ENCODE measurements at regions not wholly inside any gene's neighbourhood (a gene's known extent, or its start where the extent isn't known, plus 50 kb on each side); places are given as distances from the start of the nearest gene placed in this dataset.

DNA sequence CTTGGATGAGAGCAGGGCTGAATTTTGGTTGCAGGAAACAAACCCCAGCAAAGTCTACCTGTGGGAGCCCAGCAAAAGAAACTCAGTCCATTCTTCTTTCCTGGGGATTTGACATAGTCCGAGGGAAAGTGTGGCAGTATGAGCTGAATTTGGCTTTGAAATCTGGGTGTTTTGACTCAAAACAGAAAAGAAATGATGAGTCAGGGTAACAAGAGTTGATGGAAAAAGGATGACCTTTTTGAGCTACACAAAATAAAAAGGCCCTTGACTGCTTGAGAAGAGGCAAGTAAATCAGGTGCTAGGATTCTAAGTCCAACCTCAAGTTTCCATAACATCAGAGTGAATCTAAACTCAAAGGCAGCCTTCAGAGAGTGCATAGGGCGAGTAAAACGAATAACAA is 163.3 kb upstream of the BMP2 start:
- no peak overlapping the region for H3K4me3 ChIP-seq (ENCODE audit: low read length)
- H3K4me2 ChIP-seq (ENCODE audit: low read length): no peak overlapping the region
- H3K9me3 ChIP-seq (ENCODE audit: low read length): no peaks in the 10 kb centered on the region
- no peaks in the 10 kb centered on the region for H3F3A ChIP-seq (ENCODE audit: insufficient read depth, low read length, poor library complexity, severe bottlenecking)
- H3K36me3 ChIP-seq (ENCODE audit: insufficient read depth, low read length): no peaks in the 10 kb centered on the region
- no peak overlapping the region for H3K9ac ChIP-seq (ENCODE audit: low read length)
- H4K20me1 ChIP-seq (ENCODE audit: insufficient read depth): no peaks in the 10 kb centered on the region
- H3K27me3 ChIP-seq (ENCODE audit: insufficient read depth, low read depth, low read length): no peaks in the 10 kb centered on the region
- H3K9me2 ChIP-seq (ENCODE audit: insufficient read depth, low read length): no peaks in the 10 kb centered on the region
- TF ChIP-seq, protein P1, sequence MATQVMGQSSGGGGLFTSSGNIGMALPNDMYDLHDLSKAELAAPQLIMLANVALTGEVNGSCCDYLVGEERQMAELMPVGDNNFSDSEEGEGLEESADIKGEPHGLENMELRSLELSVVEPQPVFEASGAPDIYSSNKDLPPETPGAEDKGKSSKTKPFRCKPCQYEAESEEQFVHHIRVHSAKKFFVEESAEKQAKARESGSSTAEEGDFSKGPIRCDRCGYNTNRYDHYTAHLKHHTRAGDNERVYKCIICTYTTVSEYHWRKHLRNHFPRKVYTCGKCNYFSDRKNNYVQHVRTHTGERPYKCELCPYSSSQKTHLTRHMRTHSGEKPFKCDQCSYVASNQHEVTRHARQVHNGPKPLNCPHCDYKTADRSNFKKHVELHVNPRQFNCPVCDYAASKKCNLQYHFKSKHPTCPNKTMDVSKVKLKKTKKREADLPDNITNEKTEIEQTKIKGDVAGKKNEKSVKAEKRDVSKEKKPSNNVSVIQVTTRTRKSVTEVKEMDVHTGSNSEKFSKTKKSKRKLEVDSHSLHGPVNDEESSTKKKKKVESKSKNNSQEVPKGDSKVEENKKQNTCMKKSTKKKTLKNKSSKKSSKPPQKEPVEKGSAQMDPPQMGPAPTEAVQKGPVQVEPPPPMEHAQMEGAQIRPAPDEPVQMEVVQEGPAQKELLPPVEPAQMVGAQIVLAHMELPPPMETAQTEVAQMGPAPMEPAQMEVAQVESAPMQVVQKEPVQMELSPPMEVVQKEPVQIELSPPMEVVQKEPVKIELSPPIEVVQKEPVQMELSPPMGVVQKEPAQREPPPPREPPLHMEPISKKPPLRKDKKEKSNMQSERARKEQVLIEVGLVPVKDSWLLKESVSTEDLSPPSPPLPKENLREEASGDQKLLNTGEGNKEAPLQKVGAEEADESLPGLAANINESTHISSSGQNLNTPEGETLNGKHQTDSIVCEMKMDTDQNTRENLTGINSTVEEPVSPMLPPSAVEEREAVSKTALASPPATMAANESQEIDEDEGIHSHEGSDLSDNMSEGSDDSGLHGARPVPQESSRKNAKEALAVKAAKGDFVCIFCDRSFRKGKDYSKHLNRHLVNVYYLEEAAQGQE (IDR thresholded peaks at IDR 0.05; ENCODE audit: borderline replicate concordance): no peak
- TF ChIP-seq RAD21 (conservative IDR thresholded peaks at IDR 0.05) (no peak), TAF1 (IDR thresholded peaks at IDR 0.05; ENCODE audit: low read depth) (no peak), SMC3 (conservative IDR thresholded peaks at IDR 0.05; ENCODE audit: poor library complexity) (no peak)
- no peak overlapping the region for H2AFZ ChIP-seq (ENCODE audit: low read depth, low read length)
- no peaks in the 10 kb centered on the region for H3K79me2 ChIP-seq (replicated peaks; ENCODE audit: insufficient read depth, low read length)
- H3K27ac ChIP-seq (ENCODE audit: low read length): no peak overlapping the region

DNA sequence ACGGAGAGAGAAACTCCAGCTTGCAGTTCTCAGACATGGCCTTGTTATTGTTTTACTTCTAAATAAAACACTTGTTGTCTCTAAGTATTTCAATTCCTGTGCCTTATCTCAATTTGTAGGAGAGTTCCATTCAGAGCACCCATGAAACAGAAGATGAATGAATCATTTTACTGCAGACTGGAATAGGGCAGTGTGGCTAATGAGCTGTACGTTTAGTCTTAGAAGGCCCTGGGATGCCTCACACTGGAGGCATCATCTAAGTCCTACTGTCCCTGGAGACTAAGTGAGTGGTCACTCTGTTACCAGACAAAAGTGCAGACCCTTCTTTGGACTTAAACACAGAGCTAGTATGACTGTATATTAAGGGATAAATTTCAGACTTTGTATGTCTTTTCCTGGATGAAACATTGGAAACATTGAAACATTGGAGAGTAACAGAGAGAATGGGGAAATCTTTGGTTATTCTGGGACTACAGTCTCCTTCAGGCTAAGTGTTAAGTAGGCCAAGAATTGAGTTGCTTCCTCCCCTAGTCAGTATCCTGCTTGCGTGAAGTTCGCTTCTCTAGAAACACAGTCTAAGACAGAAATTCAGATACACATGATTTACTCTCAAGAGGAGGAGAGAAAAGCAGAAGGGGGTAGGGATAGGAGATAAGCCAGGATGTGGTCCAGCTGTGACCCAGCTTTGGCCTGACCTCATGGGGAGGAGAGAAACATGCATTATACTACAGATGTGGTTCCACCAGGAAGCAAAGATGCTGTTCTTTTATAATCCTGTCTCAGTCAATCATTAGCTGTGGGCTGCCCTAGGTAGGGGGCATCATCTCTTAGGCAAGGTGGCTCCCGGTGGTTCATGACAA is 167.4 kb upstream of the BMP2 start:
- Histone ChIP-seq H3K27ac (ENCODE audit: low read length) (no peak overlapping the region), H3K27me3 (ENCODE audit: insufficient read depth, low read depth, low read length) (no peaks in the 10 kb centered on the region), H3K4me2 (ENCODE audit: low read length) (no peak overlapping the region), H3K79me2 (replicated peaks; ENCODE audit: insufficient read depth, low read length) (no peaks in the 10 kb centered on the region), H3K4me3 (ENCODE audit: low read length) (no peak overlapping the region), H3F3A (ENCODE audit: insufficient read depth, low read length, poor library complexity, severe bottlenecking) (no peaks in the 10 kb centered on the region), H2AFZ (ENCODE audit: low read depth, low read length) (no peak overlapping the region), H3K9ac (ENCODE audit: low read length) (no peak overlapping the region), H3K9me2 (ENCODE audit: insufficient read depth, low read length) (no peaks in the 10 kb centered on the region), H3K9me3 (ENCODE audit: low read length) (no peaks in the 10 kb centered on the region), H3K36me3 (ENCODE audit: insufficient read depth, low read length) (no peaks in the 10 kb centered on the region), H4K20me1 (ENCODE audit: insufficient read depth) (no peaks in the 10 kb centered on the region)
- TF ChIP-seq SMC3 (conservative IDR thresholded peaks at IDR 0.05; ENCODE audit: poor library complexity) (no peak), POLR2AphosphoS5 (IDR thresholded peaks at IDR 0.05) (no peak), EZH2 (IDR thresholded peaks at IDR 0.05; ENCODE audit: borderline replicate concordance, insufficient read depth, low read length, poor library complexity, severe bottlenecking) (no peak), RAD21 (conservative IDR thresholded peaks at IDR 0.05) (no peak), EP300 (conservative IDR thresholded peaks at IDR 0.05; ENCODE audit: poor library complexity, severe bottlenecking) (no peak), TAF1 (IDR thresholded peaks at IDR 0.05; ENCODE audit: low read depth) (no peak), MXI1 (conservative IDR thresholded peaks at IDR 0.05; ENCODE audit: poor library complexity, severe bottlenecking) (no peak)
- TF ChIP-seq, protein P1 (IDR thresholded peaks at IDR 0.05; ENCODE audit: borderline replicate concordance): no peak
- TF ChIP-seq, protein P2, sequence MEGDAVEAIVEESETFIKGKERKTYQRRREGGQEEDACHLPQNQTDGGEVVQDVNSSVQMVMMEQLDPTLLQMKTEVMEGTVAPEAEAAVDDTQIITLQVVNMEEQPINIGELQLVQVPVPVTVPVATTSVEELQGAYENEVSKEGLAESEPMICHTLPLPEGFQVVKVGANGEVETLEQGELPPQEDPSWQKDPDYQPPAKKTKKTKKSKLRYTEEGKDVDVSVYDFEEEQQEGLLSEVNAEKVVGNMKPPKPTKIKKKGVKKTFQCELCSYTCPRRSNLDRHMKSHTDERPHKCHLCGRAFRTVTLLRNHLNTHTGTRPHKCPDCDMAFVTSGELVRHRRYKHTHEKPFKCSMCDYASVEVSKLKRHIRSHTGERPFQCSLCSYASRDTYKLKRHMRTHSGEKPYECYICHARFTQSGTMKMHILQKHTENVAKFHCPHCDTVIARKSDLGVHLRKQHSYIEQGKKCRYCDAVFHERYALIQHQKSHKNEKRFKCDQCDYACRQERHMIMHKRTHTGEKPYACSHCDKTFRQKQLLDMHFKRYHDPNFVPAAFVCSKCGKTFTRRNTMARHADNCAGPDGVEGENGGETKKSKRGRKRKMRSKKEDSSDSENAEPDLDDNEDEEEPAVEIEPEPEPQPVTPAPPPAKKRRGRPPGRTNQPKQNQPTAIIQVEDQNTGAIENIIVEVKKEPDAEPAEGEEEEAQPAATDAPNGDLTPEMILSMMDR (IDR thresholded peaks at IDR 0.05; ENCODE audit: poor library complexity, severe bottlenecking): no peak
